ENCODE measurements at regions not wholly inside any gene's neighbourhood (a gene's known extent, or its start where the extent isn't known, plus 50 kb on each side); places are given as distances from the start of the nearest gene placed in this dataset.

DNA sequence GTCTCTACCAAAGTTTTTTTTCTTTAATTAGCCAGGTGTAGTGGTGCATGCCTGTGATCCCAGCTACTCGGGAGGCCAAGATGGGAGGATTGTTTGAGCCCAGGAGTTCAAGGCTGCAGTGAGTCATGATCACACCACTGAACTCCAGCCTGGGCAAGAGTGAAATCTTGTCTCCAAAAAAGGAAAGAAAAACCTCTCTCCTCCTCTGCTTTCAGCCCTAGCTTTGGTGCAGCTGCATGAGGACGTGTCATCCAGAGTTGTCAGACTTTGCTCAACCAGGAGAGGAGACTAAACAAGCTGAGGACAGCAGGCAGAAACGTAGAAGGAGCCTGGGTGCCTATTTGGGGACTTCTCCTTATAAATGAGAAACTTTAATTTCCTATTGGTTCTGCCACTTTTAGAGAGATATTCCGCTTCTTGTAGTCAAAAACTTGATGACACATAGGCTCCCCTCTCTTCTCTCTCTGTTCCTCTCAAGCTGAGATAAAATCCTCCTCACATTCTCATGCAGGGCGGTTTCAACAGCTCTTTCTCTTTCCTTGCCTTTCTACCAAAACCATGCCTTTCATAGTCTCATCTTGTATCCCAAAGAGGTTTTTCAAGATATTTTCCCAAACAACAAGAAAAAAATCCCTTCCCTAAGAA is 205.4 kb downstream of the ARHGAP12 start:
- TF ChIP-seq BHLHE40 (IDR thresholded peaks at IDR 0.05; ENCODE audit: low read depth, low read length): no peak
- TF ChIP-seq, protein P1, sequence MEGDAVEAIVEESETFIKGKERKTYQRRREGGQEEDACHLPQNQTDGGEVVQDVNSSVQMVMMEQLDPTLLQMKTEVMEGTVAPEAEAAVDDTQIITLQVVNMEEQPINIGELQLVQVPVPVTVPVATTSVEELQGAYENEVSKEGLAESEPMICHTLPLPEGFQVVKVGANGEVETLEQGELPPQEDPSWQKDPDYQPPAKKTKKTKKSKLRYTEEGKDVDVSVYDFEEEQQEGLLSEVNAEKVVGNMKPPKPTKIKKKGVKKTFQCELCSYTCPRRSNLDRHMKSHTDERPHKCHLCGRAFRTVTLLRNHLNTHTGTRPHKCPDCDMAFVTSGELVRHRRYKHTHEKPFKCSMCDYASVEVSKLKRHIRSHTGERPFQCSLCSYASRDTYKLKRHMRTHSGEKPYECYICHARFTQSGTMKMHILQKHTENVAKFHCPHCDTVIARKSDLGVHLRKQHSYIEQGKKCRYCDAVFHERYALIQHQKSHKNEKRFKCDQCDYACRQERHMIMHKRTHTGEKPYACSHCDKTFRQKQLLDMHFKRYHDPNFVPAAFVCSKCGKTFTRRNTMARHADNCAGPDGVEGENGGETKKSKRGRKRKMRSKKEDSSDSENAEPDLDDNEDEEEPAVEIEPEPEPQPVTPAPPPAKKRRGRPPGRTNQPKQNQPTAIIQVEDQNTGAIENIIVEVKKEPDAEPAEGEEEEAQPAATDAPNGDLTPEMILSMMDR (conservative IDR thresholded peaks at IDR 0.05; ENCODE audit: low read depth, low read length): no peak
- no peak for TF ChIP-seq RAD21 (IDR thresholded peaks at IDR 0.05; ENCODE audit: low read length)
- no peak for TF ChIP-seq RCOR1 (IDR thresholded peaks at IDR 0.05; ENCODE audit: insufficient replicate concordance, low read length)
- TF ChIP-seq CEBPB (IDR thresholded peaks at IDR 0.05; ENCODE audit: low read depth, low read length): no peak
- no peak for TF ChIP-seq POLR2A (IDR thresholded peaks at IDR 0.05; ENCODE audit: low read depth, low read length)
